GM23338 (cell line): ENCODE measurements at regions not wholly inside any gene's neighbourhood (a gene's known extent, or its start where the extent isn't known, plus 50 kb on each side); places are given as distances from the start of the nearest gene placed in this dataset.

Experiments
- ATAC-seq: fragments of 200-7000 bp; cut with Tn5 transposase; 3 replicates; pipeline ENCODE4 v1.9.1; 2020
- DNase-seq: peaks from one replicate; pipeline ENCODE4 v3.0.0-alpha.2; 2015; ENCODE audit warnings: low spot score
- H2AFZ ChIP-seq: fragments of 200-600 bp; sonication (generic); 2 replicates; pipeline ENCODE4 v1.8.0; 2016; ENCODE audit warnings: antibody characterized with exemption, mild to moderate bottlenecking, moderate library complexity
- H3F3A ChIP-seq: fragments of 200-600 bp; sonication (generic); replicated peaks from 2 replicates; pipeline ENCODE4 v1.8.0; 2017; ENCODE audit warnings: antibody characterized with exemption, mixed run types, low read depth
- H3K27ac ChIP-seq: fragments of 200-600 bp; sonication (generic); 2 replicates; pipeline ENCODE4 v1.6.1; 2016; ENCODE audit warnings: low read depth
- H3K27me3 ChIP-seq: fragments of 200-600 bp; sonication (generic); 2 replicates; pipeline ENCODE4 v1.8.0; 2016; ENCODE audit warnings: mild to moderate bottlenecking, mixed run types, moderate library complexity; ENCODE audit not compliant: insufficient read depth
- H3K36me3 ChIP-seq: fragments of 200-600 bp; sonication (generic); 2 replicates; pipeline ENCODE4 v1.8.0; 2016; ENCODE audit warnings: mild to moderate bottlenecking; ENCODE audit not compliant: insufficient read depth
- H3K4me1 ChIP-seq: fragments of 200-600 bp; sonication (generic); 2 replicates; pipeline ENCODE4 v1.8.0; 2016; ENCODE audit warnings: mild to moderate bottlenecking, moderate library complexity; ENCODE audit not compliant: insufficient read depth
- H3K4me2 ChIP-seq: fragments of 200-600 bp; sonication (generic); 2 replicates; pipeline ENCODE4 v1.7.1; 2017; ENCODE audit warnings: mixed run types
- H3K4me3 ChIP-seq: fragments of 200-600 bp; sonication (generic); 2 replicates; pipeline ENCODE4 v1.6.1; 2016; ENCODE audit warnings: mixed run types
- H3K79me2 ChIP-seq: fragments of 200-600 bp; sonication (generic); replicated peaks from 2 replicates; pipeline ENCODE4 v1.8.0; 2017; ENCODE audit warnings: mild to moderate bottlenecking; ENCODE audit not compliant: insufficient read depth
- H3K9me2 ChIP-seq: fragments of 200-600 bp; sonication (generic); 2 replicates; pipeline ENCODE4 v1.8.0; 2017; ENCODE audit not compliant: insufficient read depth
- H4K20me1 ChIP-seq: fragments of 200-600 bp; sonication (generic); replicated peaks from 2 replicates; pipeline ENCODE4 v1.8.0; 2017; ENCODE audit warnings: mild to moderate bottlenecking; ENCODE audit not compliant: insufficient read depth
- H3K27ac Mint-ChIP-seq: 2 replicates; pipeline ENCODE4 v1.8.0; 2020; ENCODE audit warnings: inconsistent platforms, mild to moderate bottlenecking, moderate library complexity, mixed read lengths
- H3K27me3 Mint-ChIP-seq: 3 replicates; pipeline ENCODE4 v1.8.0; 2022; ENCODE audit warnings: low read depth, mild to moderate bottlenecking, moderate library complexity, mixed read lengths, inconsistent platforms; ENCODE audit not compliant: insufficient read depth, poor library complexity
- H3K36me3 Mint-ChIP-seq: 3 replicates; pipeline ENCODE4 v1.8.0; 2021; ENCODE audit warnings: low read depth, mild to moderate bottlenecking, inconsistent platforms, moderate library complexity, mixed read lengths
- H3K4me1 Mint-ChIP-seq: 3 replicates; pipeline ENCODE4 v1.8.0; 2020; ENCODE audit warnings: mild to moderate bottlenecking, inconsistent platforms, mixed read lengths
- H3K4me3 Mint-ChIP-seq: 3 replicates; pipeline ENCODE4 v1.8.0; 2021; ENCODE audit warnings: moderate library complexity, mild to moderate bottlenecking, inconsistent platforms, mixed read lengths
- H3K9me3 Mint-ChIP-seq: 3 replicates; pipeline ENCODE4 v1.8.0; 2020; ENCODE audit warnings: moderate library complexity, mild to moderate bottlenecking, inconsistent platforms, mixed read lengths
- CREB1 ChIP-seq: fragments of 250-450 bp; sonication (Bioruptor Pico); IDR thresholded peaks from 2 replicates; pipeline ENCODE4 v1.5.0; 2020; ENCODE audit warnings: low read depth, mild to moderate bottlenecking, moderate library complexity
- EZH2 ChIP-seq: fragments of 200-600 bp; sonication (generic); IDR thresholded peaks from one replicate; pipeline ENCODE4 v1.8.0; 2017; ENCODE audit warnings: antibody characterized with exemption, mild to moderate bottlenecking, low read depth; ENCODE audit not compliant: unreplicated experiment
- EZH2phosphoT487 ChIP-seq: fragments of 200-600 bp; sonication (generic); IDR thresholded peaks from one replicate; pipeline ENCODE4 v1.8.1; 2018; ENCODE audit warnings: antibody characterized with exemption; ENCODE audit not compliant: unreplicated experiment
- JUNB ChIP-seq: IDR thresholded peaks from one replicate; pipeline ENCODE4 v1.6.1; 2016; ENCODE audit warnings: antibody characterized with exemption; ENCODE audit not compliant: unreplicated experiment
- NANOG ChIP-seq: IDR thresholded peaks from 2 replicates; pipeline ENCODE4 v1.6.1; 2016; ENCODE audit warnings: antibody characterized with exemption, borderline replicate concordance
- POLR2AphosphoS5 ChIP-seq: IDR thresholded peaks from 2 replicates; pipeline ENCODE4 v1.6.1; 2016; ENCODE audit warnings: antibody characterized with exemption, low read depth
- STAT1 ChIP-seq: IDR thresholded peaks from one replicate; pipeline ENCODE4 v1.6.1; 2016; ENCODE audit warnings: antibody characterized with exemption; ENCODE audit not compliant: unreplicated experiment
- ZNF114 ChIP-seq: fragments of 250-450 bp; sonication (Bioruptor Pico); IDR thresholded peaks from 2 replicates; pipeline ENCODE4 v1.5.0; 2020; ENCODE audit warnings: mild to moderate bottlenecking, moderate library complexity
- ZNF331 ChIP-seq: fragments of 250-450 bp; sonication (Bioruptor Pico); IDR thresholded peaks from 2 replicates; pipeline ENCODE4 v1.5.0; 2020; ENCODE audit warnings: low read depth, mild to moderate bottlenecking, moderate library complexity
- TF ChIP-seq, protein P1 (sequence below), 2 experiments: fragments of 200-600 bp in 1 of 2; sonication (generic) in 1 of 2; conservative IDR thresholded peaks; 2 replicates each; pipeline versions ENCODE4 v1.5.1 to v1.6.1; 2016 to 2017; ENCODE audit warnings: antibody characterized with exemption in 2 of 2, low read depth in 2 of 2, mild to moderate bottlenecking in 2 of 2, moderate library complexity in 1 of 2
- TF ChIP-seq, protein P2 (sequence below): fragments of 250-450 bp; sonication (Bioruptor Pico); IDR thresholded peaks from 2 replicates; pipeline ENCODE4 v1.5.0; 2020; ENCODE audit warnings: mild to moderate bottlenecking, moderate library complexity
- TF ChIP-seq, protein P3 (sequence below): IDR thresholded peaks from one replicate; pipeline ENCODE4 v1.6.1; 2018; ENCODE audit warnings: antibody characterized with exemption; ENCODE audit not compliant: unreplicated experiment
- TF ChIP-seq, protein P4 (sequence below): IDR thresholded peaks from 2 replicates; pipeline ENCODE4 v1.6.1; 2016; ENCODE audit warnings: antibody characterized with exemption

DNA sequence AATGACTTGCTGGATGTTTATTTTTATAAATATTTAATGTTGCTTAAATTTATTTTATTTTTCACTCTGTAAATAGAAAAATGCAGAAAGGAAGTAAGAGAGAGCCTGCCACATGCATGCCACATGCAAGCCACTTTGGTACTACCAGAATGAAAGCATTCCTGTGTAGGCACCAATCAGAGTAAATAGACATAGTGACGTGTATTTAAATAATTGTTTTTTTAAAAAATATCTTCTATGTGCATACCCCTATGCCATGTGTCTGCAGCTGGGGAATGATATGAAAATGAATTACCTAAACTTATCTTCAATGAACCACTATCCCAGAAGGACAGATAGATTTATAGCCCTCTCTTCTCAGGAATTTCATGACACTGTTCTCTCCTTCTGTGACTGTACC is 651.5 kb upstream of the RIOK2 start:
- Histone ChIP-seq H3F3A (no peaks in the 10 kb centered on the region), H3K4me2 (no peak overlapping the region), H4K20me1 (no peaks in the 10 kb centered on the region), H3K79me2 (no peaks in the 10 kb centered on the region), H3K4me1 (0 out of 2 replicates have a peak, but pooled peaks cover 2% of the 10 kb centered on the region), H3K4me3 (no peak overlapping the region), H3K36me3 (no peaks in the 10 kb centered on the region), H3K27me3 (no peaks in the 10 kb centered on the region), H2AFZ (no peak overlapping the region), H3K27ac (no peak overlapping the region), H3K9me2 (0 out of 2 replicates have a peak, but pooled peaks cover 2% of the 10 kb centered on the region)
- DNase-seq, result no peak
- ATAC-seq, result no peak
- Mint-ChIP-seq H3K9me3 (no peaks in the 10 kb centered on the region), H3K27ac (no peak overlapping the region), H3K4me3 (no peak overlapping the region), H3K36me3 (no peaks in the 10 kb centered on the region), H3K27me3 (no peaks in the 10 kb centered on the region), H3K4me1 (peaks cover 5% of the 10 kb centered on the region; the same call in 2 of the 3 replicates)
- TF ChIP-seq EZH2 (no peak), ZNF114 (no peak), CREB1 (CRISPR knock-in tag) (no peak), ZNF331 (CRISPR knock-in tag) (no peak), NANOG (no peak), JUNB (no peak), EZH2phosphoT487 (no peak), STAT1 (no peak), POLR2AphosphoS5 (no peak)
- TF ChIP-seq, protein P1, sequence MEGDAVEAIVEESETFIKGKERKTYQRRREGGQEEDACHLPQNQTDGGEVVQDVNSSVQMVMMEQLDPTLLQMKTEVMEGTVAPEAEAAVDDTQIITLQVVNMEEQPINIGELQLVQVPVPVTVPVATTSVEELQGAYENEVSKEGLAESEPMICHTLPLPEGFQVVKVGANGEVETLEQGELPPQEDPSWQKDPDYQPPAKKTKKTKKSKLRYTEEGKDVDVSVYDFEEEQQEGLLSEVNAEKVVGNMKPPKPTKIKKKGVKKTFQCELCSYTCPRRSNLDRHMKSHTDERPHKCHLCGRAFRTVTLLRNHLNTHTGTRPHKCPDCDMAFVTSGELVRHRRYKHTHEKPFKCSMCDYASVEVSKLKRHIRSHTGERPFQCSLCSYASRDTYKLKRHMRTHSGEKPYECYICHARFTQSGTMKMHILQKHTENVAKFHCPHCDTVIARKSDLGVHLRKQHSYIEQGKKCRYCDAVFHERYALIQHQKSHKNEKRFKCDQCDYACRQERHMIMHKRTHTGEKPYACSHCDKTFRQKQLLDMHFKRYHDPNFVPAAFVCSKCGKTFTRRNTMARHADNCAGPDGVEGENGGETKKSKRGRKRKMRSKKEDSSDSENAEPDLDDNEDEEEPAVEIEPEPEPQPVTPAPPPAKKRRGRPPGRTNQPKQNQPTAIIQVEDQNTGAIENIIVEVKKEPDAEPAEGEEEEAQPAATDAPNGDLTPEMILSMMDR (conservative IDR thresholded peaks at IDR 0.05; ENCODE audit: low read depth in 2 of 2), result no peak
- TF ChIP-seq, protein P2, sequence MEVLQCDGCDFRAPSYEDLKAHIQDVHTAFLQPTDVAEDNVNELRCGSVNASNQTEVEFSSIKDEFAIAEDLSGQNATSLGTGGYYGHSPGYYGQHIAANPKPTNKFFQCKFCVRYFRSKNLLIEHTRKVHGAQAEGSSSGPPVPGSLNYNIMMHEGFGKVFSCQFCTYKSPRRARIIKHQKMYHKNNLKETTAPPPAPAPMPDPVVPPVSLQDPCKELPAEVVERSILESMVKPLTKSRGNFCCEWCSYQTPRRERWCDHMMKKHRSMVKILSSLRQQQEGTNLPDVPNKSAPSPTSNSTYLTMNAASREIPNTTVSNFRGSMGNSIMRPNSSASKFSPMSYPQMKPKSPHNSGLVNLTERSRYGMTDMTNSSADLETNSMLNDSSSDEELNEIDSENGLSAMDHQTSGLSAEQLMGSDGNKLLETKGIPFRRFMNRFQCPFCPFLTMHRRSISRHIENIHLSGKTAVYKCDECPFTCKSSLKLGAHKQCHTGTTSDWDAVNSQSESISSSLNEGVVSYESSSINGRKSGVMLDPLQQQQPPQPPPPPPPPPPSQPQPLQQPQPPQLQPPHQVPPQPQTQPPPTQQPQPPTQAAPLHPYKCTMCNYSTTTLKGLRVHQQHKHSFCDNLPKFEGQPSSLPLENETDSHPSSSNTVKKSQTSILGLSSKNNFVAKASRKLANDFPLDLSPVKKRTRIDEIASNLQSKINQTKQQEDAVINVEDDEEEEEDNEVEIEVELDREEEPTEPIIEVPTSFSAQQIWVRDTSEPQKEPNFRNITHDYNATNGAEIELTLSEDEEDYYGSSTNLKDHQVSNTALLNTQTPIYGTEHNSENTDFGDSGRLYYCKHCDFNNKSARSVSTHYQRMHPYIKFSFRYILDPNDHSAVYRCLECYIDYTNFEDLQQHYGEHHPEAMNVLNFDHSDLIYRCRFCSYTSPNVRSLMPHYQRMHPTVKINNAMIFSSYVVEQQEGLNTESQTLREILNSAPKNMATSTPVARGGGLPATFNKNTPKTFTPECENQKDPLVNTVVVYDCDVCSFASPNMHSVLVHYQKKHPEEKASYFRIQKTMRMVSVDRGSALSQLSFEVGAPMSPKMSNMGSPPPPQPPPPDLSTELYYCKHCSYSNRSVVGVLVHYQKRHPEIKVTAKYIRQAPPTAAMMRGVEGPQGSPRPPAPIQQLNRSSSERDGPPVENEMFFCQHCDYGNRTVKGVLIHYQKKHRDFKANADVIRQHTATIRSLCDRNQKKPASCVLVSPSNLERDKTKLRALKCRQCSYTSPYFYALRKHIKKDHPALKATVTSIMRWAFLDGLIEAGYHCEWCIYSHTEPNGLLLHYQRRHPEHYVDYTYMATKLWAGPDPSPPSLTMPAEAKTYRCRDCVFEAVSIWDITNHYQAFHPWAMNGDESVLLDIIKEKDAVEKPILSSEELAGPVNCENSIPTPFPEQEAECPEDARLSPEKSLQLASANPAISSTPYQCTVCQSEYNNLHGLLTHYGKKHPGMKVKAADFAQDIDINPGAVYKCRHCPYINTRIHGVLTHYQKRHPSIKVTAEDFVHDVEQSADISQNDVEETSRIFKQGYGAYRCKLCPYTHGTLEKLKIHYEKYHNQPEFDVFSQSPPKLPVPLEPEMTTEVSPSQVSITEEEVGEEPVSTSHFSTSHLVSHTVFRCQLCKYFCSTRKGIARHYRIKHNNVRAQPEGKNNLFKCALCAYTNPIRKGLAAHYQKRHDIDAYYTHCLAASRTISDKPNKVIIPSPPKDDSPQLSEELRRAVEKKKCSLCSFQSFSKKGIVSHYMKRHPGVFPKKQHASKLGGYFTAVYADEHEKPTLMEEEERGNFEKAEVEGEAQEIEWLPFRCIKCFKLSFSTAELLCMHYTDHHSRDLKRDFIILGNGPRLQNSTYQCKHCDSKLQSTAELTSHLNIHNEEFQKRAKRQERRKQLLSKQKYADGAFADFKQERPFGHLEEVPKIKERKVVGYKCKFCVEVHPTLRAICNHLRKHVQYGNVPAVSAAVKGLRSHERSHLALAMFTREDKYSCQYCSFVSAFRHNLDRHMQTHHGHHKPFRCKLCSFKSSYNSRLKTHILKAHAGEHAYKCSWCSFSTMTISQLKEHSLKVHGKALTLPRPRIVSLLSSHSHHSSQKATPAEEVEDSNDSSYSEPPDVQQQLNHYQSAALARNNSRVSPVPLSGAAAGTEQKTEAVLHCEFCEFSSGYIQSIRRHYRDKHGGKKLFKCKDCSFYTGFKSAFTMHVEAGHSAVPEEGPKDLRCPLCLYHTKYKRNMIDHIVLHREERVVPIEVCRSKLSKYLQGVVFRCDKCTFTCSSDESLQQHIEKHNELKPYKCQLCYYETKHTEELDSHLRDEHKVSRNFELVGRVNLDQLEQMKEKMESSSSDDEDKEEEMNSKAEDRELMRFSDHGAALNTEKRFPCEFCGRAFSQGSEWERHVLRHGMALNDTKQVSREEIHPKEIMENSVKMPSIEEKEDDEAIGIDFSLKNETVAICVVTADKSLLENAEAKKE (CRISPR knock-in tag), result no peak
- TF ChIP-seq, protein P3, sequence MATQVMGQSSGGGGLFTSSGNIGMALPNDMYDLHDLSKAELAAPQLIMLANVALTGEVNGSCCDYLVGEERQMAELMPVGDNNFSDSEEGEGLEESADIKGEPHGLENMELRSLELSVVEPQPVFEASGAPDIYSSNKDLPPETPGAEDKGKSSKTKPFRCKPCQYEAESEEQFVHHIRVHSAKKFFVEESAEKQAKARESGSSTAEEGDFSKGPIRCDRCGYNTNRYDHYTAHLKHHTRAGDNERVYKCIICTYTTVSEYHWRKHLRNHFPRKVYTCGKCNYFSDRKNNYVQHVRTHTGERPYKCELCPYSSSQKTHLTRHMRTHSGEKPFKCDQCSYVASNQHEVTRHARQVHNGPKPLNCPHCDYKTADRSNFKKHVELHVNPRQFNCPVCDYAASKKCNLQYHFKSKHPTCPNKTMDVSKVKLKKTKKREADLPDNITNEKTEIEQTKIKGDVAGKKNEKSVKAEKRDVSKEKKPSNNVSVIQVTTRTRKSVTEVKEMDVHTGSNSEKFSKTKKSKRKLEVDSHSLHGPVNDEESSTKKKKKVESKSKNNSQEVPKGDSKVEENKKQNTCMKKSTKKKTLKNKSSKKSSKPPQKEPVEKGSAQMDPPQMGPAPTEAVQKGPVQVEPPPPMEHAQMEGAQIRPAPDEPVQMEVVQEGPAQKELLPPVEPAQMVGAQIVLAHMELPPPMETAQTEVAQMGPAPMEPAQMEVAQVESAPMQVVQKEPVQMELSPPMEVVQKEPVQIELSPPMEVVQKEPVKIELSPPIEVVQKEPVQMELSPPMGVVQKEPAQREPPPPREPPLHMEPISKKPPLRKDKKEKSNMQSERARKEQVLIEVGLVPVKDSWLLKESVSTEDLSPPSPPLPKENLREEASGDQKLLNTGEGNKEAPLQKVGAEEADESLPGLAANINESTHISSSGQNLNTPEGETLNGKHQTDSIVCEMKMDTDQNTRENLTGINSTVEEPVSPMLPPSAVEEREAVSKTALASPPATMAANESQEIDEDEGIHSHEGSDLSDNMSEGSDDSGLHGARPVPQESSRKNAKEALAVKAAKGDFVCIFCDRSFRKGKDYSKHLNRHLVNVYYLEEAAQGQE, result no peak
- TF ChIP-seq, protein P4, sequence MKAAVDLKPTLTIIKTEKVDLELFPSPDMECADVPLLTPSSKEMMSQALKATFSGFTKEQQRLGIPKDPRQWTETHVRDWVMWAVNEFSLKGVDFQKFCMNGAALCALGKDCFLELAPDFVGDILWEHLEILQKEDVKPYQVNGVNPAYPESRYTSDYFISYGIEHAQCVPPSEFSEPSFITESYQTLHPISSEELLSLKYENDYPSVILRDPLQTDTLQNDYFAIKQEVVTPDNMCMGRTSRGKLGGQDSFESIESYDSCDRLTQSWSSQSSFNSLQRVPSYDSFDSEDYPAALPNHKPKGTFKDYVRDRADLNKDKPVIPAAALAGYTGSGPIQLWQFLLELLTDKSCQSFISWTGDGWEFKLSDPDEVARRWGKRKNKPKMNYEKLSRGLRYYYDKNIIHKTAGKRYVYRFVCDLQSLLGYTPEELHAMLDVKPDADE, result no peak
